GM19035 (cell line): ENCODE measurements at regions not wholly inside any gene's neighbourhood (a gene's known extent, or its start where the extent isn't known, plus 50 kb on each side); places are given as distances from the start of the nearest gene placed in this dataset.
"Not testable (repeated sequence)": the region's sequence is repeated elsewhere in the genome, so short reads cannot be mapped to it uniquely, and the experiment has no call there.

Experiments used
- ATAC-seq: cut with Tn5 transposase; IDR thresholded peaks from one replicate; pipeline ENCODE4 v1.9.1; 2021; ENCODE audit not compliant: unreplicated experiment

DNA sequence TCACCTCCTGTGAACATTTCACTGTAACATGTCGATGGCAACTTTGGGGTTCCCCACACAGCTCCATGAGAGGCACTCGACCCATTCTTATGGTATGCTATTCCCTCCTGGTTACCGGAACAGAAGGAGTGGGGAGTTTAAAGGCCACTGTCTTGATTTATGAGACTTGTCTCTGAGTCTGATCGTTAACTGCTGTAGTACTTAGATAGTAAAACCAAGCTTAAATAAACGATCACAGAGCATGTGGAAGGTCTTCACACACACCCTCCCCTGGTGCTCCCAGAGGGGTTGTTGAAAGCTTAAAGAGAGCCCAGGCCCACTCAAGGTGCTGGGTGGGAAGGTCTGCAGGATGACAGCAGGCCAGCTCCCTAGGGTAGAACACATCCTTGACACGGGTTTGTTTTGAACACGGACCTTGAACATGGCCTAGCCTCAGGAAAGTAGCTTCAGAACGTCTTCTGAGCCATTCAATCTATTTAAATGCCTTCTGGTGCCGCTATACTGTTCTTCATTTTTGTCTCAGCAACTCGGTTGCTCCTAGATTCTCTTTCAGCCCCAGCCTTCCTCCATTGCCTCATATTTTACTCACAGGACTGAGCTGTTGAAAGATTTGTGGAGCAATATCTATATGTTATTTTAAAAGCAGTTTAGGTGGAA is 335.3 kb downstream of the FGFR2 start:
- ATAC-seq, result no peak

DNA sequence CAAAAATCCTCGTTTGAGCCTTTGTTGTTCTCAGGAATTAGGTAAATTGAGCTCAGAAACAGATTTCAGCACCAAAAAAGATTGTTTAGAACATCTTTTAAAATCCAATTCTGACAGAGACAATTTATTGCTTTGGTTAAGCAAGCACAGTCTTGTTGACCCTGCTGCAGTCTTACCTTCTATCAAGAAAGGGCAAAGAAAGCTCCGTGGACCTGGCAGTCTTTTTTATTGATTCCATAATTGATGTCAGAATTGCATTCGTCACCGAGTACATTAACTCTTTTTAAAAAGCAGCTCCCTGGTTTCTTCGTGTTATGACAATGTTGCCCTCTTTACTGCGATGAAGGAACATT is 334.8 kb downstream of the FGFR2 start:
- no peak for ATAC-seq

DNA sequence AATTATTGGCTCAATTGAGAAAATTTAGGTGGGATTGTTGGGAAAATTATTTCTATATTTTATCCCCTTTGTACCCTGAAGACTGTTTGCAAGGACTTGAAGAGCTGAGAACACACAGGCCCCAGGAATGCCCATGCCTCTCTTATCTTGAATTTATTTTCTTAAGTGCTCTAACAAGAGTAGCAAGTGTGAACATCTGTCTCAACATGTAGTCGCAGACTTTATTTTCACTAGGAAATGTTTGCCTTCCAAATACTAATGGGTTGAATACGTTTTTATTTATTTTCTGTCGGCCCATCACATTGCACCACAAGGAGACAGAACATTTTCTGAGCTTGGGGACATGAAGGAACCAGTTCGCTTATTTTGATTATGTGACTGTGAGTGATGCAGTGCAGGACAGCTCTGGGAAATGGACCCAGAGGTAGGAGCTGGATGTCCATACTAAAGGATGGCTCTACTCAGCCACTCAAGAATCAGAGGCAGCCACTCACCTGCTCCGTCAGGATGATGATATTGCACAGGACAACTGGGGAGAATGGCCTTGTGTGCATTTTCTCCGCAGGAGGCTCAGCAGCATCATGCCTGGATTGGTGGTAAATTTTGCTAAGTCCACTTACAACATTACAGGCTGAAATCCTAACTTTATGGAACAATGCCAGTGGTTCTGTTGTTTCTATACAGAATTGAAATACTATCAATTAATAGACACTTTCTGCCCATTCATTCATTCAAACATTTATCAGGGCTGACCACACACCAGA is 332.7 kb downstream of the FGFR2 start:
- ATAC-seq, result no peak

DNA sequence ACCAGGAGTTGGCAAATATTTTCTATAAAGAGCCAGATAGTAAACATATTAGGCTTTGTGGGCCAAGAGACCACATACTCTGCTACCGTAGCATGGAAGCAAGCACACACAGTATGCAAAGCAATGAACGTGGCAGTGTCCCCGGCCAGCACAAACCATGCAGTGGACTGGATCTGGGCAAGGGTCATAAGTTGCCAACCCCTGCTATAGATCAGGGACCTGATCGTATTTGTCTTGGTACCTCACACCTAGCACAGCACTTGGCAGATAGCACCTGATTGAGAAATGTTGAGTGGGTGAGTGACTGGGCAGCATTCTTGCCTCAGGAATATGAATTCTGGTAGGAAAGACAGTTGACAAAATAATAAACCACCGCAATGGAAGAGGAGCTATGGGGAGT is 331.9 kb downstream of the FGFR2 start:
- ATAC-seq, result no peak

DNA sequence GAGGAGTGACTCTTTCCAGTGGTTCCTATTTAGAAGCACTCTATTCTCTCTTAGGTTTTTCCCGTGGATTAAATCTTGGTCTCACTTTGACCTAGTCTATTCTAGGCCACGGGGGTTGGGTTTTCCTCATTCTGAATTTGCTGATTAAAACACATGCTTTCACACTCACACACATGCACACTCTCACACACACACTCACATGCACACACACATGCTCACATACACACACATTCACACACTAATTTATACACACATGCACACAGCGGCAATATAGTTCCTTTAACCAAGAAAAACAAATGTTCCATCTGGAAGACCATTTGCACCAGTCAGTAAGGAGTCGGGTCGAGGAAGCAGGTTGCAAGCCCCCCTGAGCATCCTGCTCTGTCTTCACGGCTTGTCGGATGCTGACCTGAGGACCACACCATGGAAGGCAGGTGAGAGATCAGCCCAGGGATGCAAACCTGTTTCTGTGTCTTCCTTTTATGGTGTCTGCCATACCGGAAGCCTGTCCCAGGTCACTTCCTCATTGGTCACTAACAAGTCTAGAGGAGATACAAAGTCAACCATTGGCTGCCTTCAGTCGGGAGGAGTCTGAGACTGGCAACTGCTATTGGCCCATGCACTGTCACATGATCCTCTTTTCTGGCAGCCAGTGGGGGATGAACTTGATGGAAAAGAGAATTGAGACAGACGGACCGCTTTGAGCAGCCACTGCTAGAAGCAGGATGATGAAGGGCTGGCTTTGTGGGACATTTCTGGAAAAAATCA is 330.8 kb downstream of the FGFR2 start:
- ATAC-seq, result no peak

DNA sequence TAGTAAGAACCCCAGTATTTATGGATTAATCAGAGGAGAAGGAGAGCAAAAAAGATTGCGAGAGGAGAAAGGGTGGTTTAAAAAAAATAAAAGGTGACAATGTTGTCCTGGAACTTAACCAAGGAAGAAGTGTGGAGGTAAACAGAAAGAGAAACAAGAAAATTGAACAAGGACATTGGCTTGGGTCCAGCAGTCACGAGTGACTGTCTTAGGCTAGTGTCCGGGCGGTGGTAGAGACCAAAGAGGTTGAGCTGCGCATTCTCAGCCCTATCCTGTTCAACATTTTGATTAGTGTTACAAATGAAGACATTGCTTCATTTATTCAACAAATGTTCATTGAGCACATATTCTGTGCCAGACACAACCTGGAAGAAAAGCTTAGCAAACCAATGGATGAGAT is 329.9 kb downstream of the FGFR2 start:
- ATAC-seq, result no peak

DNA sequence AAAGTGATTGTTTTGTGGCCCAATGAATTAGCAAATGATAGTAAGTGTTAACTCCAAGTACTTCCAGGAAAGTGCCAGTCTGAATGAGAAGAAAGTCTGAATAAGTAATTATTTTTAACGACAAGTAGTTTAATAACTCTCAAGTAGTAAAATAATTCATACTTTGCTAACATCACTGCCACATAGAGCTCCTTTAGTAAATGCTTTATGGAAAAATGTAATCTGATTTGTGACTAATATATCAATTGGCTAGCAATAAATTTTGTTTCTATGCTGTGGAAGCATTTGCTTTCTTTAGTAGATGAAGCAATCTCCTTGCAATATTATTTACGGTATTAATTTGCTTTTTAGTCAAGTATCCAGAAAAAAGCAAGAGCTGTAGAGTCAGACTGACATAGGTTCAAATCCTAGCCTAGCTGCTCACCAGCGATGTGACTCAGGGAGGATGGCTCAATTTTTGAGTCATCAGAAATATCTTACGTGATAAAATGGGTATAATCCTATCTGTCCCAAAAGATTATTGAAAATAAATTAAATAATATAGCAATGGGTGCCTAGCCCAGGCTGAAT is 329.3 kb downstream of the FGFR2 start:
- no peak for ATAC-seq

DNA sequence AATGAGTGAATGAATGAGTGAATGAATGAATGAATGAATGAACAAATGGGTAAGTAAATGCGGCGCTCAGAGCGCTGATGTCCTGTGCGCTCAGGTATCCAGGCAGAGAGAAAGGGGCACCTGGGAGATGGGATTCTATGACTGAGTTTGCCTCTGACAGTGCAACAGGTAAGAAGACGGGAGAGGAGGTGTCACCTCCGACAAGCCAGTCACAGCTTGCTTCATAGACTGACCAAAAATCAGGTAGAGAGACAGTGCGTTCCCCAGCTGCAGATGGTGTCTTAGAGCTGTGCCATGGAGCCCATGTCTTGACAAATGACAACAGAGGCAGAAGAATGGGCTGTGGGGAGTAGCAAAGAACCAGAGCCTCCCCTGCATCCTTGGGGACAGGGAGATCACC is 327.3 kb downstream of the FGFR2 start:
- no peak for ATAC-seq

DNA sequence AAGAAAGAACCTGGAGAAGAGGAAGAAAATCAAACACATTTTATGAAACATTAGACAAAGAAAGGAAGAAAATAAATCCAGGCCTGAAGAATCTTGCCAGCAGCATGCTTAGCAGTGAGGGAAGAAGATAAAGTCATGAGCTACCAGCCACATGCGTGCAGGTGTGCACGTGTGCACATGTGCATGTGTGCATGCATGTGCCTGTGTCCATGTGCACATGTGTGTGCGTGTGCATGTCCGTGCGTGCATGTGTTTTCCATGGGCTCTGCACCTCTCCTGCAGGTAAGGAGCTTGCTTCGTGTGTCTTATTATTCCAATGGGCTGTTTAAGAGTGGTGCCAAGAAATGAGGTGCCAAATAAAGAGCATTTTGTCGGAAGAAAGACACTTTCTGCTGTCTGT is 322.2 kb downstream of the FGFR2 start:
- ATAC-seq, result no peak

DNA sequence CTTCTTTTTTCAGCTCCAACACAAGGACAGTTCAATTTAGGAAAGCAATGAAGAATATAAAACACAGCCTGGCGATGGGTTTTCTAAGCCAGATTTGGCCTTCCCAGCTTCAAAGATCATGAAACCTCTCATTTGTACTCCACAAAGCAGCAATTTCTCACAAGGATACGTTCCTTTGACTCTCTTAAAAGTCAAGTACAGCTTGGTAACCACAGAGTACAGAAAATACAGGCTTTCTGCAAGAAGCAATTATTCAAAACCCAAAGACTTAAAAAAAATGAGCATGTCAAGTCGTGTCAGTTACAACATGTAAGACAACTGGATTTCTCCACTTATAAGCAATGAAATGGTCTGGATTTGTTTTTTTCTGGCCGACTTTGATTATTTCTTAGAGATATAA is 321.4 kb downstream of the FGFR2 start:
- ATAC-seq, result no peak

DNA sequence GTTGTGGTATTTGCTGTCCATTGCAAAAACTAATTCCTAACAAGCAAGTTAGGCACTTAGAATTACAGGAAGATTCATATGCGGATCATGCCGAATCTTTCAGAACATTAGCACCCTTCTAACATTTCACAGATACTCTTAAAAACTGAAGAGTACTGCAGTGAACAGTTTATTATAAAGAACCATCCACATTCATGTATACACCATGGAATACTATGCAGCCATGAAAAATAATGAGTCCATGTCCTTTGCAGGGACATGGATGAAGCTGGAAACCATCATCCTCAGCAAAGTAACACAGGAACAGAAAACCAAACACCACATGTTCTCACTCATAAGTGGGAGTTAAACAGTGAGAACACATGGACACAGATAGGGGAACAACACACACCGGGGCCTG is 319.9 kb downstream of the FGFR2 start:
- not testable (repeated sequence) for ATAC-seq

DNA sequence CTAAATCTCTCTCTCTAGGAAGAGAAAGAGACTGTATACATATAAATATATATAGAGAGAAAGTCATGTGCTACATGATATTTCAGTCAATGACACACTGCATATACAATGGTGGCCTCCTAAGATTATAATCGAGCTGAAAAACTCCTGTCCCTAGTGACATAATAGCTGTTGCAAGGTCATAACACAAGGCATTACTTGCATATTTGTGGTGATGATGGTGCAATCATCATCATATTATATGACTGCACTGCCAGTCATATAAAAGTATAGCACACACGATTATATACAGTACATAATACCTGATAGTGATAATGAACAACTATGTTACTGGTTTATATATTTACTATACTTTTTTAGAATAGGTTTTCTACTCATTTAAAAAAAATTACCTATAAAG is 316.7 kb downstream of the FGFR2 start:
- no peak for ATAC-seq

DNA sequence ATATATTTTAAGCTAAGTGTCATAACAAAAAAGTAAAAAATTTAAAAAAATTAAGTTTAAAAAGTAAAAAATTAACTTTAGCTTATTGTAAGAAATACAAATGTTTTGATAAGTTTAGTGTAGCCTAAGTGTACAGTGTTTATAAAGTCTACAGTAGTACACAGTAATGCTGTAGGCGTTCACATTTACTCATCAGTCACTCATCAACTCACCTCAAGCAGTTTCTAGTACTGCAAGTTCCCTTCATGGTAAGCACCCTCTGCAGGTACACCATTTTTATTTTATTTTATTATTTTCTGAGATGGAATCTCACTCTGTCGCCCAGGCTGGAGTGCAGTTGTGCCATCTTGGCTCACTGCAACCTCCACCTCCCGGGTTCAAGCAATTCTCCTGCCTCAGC is 316.0 kb downstream of the FGFR2 start:
- no peak for ATAC-seq

DNA sequence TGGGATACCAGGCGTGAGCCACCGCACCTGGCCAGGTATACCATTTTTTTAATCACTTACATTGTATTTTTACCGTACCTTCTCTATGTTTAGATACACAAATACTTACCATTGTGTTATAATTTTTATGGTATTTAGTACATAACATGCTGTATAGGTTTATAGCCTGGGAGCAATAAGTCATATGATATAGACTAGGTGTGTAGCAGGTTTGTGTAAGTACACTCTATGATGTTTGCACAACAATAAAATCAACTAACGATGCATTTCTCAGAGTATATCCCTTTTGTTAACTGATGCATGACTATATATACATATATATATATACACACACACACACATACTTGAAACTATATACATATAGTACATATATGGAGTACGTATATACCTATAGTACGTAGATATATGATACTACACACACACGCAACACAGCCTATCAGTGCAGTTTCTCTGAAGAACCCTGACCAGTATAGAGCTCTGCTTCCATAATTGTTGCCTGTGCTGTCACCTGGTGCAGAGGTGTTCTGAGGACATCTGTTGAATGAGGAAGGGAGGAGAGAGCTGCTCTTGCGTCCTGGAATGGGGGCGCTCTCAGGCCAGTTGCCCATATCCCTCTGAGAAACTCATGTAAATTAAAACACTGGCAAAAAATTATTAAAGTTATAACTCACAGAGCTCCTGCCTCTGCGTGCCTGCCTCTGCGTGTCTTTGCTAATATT is 315.3 kb downstream of the FGFR2 start:
- no peak for ATAC-seq

DNA sequence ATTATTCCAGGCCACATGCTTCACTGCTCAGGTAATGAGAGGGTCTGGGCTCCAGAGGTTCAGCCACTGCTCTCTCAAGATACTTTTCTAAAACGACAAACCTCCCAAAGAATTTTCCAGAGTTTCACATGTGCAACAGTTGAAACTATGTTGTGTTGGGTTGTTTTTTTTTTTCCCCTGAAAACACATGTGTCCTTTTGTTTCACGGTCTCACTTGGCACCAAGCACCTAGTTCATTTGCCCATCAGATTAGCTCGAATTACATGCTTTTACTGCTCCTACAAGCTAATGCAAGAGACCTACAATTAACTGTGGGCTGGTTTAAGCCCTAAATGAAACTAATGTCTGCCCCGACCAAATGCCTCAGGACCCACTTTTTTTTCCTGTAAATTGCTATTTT is 313.3 kb downstream of the FGFR2 start:
- no peak for ATAC-seq

DNA sequence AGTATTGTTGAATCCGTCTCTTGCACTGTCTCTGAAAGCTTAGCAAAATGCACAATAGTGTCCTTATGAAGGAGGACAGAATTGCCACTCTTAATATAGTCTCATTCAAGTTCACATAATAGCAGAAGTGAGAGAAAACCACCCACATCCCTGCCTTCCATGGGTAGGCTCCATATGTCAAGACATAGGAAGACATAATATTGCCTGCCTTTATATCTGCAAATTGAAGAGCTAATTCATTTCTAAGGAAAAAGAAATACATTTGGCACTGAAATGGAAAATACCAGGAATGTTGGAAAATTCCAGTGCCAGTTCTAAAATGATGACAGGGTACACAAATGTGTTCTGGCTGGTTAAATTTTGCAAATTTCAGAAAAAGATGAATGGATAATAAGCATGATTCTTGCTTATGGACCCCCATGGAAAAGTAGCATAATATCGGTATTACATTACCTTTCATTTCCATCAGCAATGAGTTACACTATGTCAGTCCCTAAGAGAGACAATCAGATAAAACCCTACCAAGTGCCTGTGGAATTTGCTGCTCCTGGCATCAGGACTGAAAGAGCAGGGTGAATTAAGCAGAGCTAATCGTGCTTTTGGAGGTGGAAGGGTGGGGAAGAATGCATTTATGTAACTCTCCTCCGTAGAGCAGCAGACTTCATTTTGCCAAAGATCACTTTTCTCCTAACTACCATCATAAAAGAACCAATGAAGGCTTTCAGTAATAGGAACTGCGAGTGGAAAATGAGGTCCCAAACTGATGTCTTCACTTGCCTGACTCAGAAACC is 312.6 kb downstream of the FGFR2 start:
- ATAC-seq, result no peak

DNA sequence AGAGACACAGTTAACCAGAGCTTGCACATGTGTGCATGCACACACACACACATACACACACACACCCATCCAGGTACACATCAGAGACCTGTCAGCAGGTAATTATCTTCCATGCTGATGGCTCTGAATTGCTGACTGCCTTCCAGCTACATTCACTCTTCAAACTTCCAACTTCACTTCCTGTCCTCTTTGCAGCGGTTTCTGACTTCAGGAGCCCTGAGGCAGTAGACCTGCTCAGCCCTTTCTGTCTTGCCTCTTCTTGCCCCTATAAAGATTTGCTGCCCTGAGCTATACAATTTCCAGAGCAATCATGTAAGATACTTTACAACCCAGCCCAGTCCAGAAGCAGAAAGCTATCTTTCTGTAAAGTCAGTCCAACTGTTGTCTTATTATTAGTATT is 310.2 kb downstream of the FGFR2 start:
- ATAC-seq, result no peak

DNA sequence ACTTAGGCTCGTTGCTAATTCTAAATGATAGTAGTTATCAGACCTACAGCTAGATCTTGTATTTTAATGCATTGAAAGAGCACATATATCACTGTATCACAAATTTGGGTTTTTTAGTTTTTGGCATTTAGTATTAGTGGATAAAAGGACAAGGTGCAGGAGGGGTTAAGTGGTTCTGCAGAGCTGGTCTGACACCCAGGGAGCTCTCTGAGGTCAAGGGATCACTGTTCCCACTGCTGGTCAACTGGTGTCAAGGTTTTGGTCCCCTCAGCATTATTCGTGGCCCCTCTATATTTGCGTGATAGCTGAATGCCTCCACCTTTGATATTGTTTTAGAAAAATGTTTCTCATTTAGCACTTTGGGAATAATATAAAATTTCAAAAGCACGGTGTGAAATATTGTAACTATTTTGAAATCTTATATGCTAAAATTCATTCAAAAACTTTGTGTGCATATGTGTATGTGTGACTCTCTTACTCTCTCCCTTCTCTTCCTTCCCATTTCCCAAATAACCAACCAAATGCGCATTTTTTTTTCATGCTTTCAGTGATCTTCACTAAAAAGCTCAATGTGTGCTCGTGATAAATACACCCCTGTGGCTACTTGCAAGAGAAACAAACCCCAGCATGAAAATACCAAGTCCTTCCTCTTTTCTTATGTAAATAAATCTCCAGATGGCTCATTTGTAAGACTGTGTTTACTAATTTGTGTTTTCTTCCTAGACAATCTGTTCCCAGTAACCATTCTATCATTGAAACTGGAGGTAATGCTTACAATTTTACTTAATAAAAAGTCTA is 309.2 kb downstream of the FGFR2 start:
- no peak for ATAC-seq

DNA sequence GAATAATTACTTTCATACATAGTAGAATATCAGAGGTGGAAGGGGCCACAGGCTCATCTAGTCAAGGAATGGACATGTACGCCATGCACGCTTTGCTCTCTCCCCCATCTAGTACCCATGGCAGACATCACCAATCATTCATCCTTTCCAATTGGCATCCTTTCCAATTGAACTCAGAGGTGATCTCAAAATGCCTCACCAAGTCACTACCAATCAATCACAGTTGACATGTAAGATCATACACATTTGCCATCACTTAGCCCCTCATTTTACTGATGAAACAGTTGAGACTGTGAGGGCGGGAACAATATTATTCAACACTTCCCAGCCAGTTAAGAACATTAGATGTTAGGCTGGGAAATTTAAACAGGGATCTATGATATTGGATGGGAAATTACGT is 308.4 kb downstream of the FGFR2 start:
- ATAC-seq, result no peak

DNA sequence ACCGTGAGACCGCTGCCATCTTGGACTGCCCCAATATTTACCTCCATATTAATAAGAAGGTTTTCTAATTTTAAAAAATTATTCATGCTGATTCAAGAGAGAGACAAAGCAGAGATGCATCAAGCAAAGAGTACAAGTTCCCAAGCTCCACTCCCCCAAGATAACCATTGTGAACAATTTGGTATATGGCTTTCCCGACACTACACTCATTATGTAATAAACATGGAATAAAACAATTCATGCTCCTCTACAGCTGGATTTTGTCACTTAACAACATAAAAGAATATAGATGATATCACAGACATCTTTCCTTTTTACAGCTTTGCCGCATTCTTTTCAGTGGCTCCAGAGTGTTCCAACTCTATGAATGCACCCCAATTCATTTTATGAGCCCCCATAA is 307.6 kb downstream of the FGFR2 start:
- ATAC-seq, result no peak
